ENCODE measurements at regions not wholly inside any gene's neighbourhood (a gene's known extent, or its start where the extent isn't known, plus 50 kb on each side); places are given as distances from the start of the nearest gene placed in this dataset.
"Not testable (repeated sequence)": the region's sequence is repeated elsewhere in the genome, so short reads cannot be mapped to it uniquely, and the experiment has no call there.

- DNase-seq (ENCODE audit: low read depth in 2 of 2) = no peak
These were observed 141.4 kb upstream of the SERTAD2 start for GRCh38 chr2:64795024-64795592.

- no peak for DNase-seq (ENCODE audit: low read depth in 2 of 2)
These were observed 143.2 kb upstream of the SERTAD2 start for GRCh38 chr2:64796926-64797325.

GRCh38 chr2:64797881-64798575 lies 144.3 kb upstream of the SERTAD2 start:
- DNase-seq (ENCODE audit: low read depth in 2 of 2) = no peak

- no peak for DNase-seq (ENCODE audit: low read depth in 2 of 2)
These were observed 146.0 kb upstream of the SERTAD2 start for GRCh38 chr2:64799592-64800252.

GRCh38 chr2:64803776-64804175 lies 150.1 kb upstream of the SERTAD2 start:
- no peak for DNase-seq (ENCODE audit: low read depth in 2 of 2)

- no peak for DNase-seq (ENCODE audit: low read depth in 2 of 2)
These were observed 150.9 kb upstream of the SERTAD2 start for GRCh38 chr2:64804651-64805050.

GRCh38 chr2:64807417-64807816 lies 153.7 kb upstream of the SERTAD2 start:
- peak in 1 of 2 donors; percentile 33 for DNase-seq (ENCODE audit: low read depth in 2 of 2)

GRCh38 chr2:64808092-64808491 lies 154.4 kb upstream of the SERTAD2 start:
- DNase-seq (ENCODE audit: low read depth in 2 of 2) = no peak

GRCh38 chr2:64808754-64809153 lies 155.0 kb upstream of the SERTAD2 start:
- no peak for DNase-seq (ENCODE audit: low read depth in 2 of 2)

- DNase-seq (ENCODE audit: low read depth in 2 of 2) = no peak
These were observed 155.5 kb upstream of the SERTAD2 start for GRCh38 chr2:64809216-64809615.

GRCh38 chr2:64812285-64812684 lies 158.6 kb upstream of the SERTAD2 start:
- no peak for DNase-seq (ENCODE audit: low read depth in 2 of 2)

- no peak for DNase-seq (ENCODE audit: low read depth in 2 of 2)
These were observed 160.3 kb upstream of the SERTAD2 start for GRCh38 chr2:64814007-64814406.

- not testable (repeated sequence) for DNase-seq (ENCODE audit: low read depth in 2 of 2)
These were observed 162.8 kb upstream of the SERTAD2 start for GRCh38 chr2:64816526-64816925.

- DNase-seq (ENCODE audit: low read depth in 2 of 2) = no peak
These were observed 163.7 kb upstream of the SERTAD2 start for GRCh38 chr2:64817453-64817852.

GRCh38 chr2:64818664-64819060 lies 164.9 kb upstream of the SERTAD2 start:
- no peak for DNase-seq (ENCODE audit: low read depth in 2 of 2)

GRCh38 chr2:64819361-64819760 lies 165.6 kb upstream of the SERTAD2 start:
- no peak for DNase-seq (ENCODE audit: low read depth in 2 of 2)

GRCh38 chr2:64819774-64820688 lies 166.3 kb upstream of the SERTAD2 start:
- DNase-seq (ENCODE audit: low read depth in 2 of 2) = peak in 1 of 2 donors; percentile 20

- no peak for DNase-seq (ENCODE audit: low read depth in 2 of 2)
These were observed 167.2 kb upstream of the SERTAD2 start for GRCh38 chr2:64820901-64821300.

GRCh38 chr2:64823794-64824193 lies 165.4 kb upstream of the SLC1A4 start:
- no peak for DNase-seq (ENCODE audit: low read depth in 2 of 2)

GRCh38 chr2:64825831-64826491 lies 163.2 kb upstream of the SLC1A4 start:
- no peak for DNase-seq (ENCODE audit: low read depth in 2 of 2)

GRCh38 chr2:64826703-64827102 lies 162.5 kb upstream of the SLC1A4 start:
- DNase-seq (ENCODE audit: low read depth in 2 of 2) = no peak

GRCh38 chr2:64828261-64828660 lies 160.9 kb upstream of the SLC1A4 start:
- no peak for DNase-seq (ENCODE audit: low read depth in 2 of 2)

Data from stimulated activated CD4-positive, alpha-beta T cell treated with anti-CD3 and anti-CD28 coated beads, Interleukin-1b, Interleukin-23, amount 100 ng/mL, for 1 hour (primary cell).